HT1080 (cell line): ENCODE measurements at regions not wholly inside any gene's neighbourhood (a gene's known extent, or its start where the extent isn't known, plus 50 kb on each side); places are given as distances from the start of the nearest gene placed in this dataset.
A peak's percentile ranks its signal among the peaks of the same experiment; 100 is the strongest.

Experiments used
- DNase-seq: peaks from one replicate; pipeline ENCODE4 v3.0.0-alpha.2; 2015; ENCODE audit warnings: low read depth

DNA sequence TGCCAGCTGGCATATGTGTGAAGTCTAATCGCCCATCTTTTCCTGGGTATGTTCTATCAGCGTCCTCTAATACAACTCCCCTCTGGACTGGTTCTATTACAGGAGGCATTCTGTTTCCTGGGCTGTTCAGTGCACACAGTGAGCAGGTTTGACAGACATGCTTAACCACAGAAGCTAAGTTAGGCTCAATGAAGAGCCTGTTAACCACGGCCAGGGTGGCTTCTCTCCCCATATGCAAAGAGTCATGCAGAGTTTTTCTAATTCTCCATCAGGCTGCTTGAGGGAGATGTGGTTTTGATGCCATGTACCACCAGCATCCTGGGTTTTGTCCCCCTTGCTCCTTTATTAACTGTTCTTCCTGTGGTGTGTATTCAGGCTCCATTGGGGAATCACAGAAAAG is 57.2 kb upstream of the ALOX12 start:
- DNase-seq = no peak

DNA sequence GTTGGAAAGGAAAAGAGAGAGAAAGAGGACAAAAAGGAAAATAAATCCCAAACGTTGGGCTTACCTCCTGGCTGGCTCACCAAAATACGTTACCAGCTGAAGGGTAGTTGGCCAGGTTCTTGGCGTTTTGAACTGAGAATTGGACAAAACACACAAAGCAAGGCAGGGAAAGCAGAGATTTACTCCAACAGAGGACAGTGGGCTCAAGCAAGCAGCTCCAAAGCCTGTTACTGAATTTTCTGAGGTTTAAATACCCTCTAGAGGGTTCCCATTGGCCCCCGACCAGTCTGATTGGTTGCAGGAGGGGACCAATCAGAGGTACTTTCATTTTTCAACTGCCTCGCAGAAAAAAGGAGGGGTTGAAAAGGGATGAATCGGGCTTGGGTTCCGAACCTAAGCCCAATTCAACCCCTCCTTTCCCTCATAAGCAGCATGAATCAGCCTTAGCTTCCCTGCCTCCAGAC is 55.6 kb upstream of the ALOX12 start:
- DNase-seq = peak; percentile 82

DNA sequence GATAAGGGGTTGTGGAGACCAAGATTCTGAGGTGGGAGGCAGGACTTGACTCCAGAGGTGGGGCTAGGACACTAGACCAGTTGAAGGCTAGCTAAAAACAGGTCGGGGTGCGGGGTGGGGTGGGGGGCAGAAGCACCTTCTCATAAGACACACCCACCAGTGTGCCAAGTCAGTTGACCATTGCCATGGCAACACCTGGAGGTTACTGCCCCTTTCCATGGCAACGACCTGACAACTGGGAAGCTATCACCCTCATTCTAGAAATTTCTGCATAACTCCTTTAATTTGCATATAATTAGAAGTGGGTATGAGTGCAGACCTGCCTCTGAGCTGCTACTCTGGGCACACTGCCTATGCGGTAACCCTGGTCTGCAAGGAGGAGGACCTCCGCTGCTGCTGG is 53.9 kb upstream of the ALOX12 start:
- no peak for DNase-seq

- no peak for DNase-seq
Measured at GRCh38 chr17:6943406-6943805, 52.4 kb upstream of the ALOX12 start.
